ENCODE measurements at regions not wholly inside any gene's neighbourhood (a gene's known extent, or its start where the extent isn't known, plus 50 kb on each side); places are given as distances from the start of the nearest gene placed in this dataset.
"Not testable (repeated sequence)": the region's sequence is repeated elsewhere in the genome, so short reads cannot be mapped to it uniquely, and the experiment has no call there.

DNA sequence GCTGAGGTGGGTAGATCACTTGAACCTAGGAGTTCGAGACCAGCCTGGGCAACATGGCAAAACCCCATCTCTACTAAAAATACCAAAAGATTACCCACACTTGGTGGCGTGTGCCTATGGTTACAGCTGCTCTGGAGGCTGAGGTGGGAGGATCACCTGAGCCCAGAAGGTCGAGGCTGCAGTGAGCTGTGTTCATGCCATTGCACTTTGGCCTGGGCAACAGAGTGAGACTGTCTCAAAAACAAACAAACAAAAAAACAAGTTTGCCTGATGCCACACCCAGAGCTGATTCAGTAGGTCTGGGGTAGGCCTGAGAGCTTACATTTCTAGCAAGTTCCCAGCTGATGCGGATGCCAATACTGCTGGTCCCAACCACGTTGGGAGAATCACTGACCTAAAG is 60.5 kb upstream of the HSPA9 start:
- TF ChIP-seq, protein P1, sequence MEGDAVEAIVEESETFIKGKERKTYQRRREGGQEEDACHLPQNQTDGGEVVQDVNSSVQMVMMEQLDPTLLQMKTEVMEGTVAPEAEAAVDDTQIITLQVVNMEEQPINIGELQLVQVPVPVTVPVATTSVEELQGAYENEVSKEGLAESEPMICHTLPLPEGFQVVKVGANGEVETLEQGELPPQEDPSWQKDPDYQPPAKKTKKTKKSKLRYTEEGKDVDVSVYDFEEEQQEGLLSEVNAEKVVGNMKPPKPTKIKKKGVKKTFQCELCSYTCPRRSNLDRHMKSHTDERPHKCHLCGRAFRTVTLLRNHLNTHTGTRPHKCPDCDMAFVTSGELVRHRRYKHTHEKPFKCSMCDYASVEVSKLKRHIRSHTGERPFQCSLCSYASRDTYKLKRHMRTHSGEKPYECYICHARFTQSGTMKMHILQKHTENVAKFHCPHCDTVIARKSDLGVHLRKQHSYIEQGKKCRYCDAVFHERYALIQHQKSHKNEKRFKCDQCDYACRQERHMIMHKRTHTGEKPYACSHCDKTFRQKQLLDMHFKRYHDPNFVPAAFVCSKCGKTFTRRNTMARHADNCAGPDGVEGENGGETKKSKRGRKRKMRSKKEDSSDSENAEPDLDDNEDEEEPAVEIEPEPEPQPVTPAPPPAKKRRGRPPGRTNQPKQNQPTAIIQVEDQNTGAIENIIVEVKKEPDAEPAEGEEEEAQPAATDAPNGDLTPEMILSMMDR (IDR thresholded peaks at IDR 0.05; ENCODE audit: insufficient read depth, low read depth, low read length), result no peak
- no peak for DNase-seq (ENCODE audit: low read depth)
- no peak overlapping the region for H3K4me3 ChIP-seq (ENCODE audit: low read depth, low read length)

DNA sequence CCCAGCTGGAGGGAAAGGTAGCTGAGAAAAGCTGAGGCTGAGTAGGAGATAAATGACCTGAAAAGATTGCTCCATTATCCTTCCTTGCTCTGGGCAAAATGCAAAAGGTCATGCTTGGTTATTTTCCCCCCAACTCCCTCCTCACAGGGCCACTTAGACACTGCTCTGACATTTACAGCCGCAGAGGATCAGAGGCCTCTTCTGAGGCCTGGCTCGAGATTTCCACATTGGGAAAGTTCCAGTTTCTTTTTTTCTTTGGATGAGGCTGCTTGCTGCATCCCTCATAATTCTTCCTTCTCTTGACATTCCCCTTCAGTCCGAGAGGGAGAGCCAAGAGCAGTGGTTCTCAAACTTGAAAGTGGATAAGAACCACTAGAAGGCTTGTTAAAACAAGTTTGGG is 60.1 kb upstream of the HSPA9 start:
- no peak overlapping the region for H3K4me3 ChIP-seq (ENCODE audit: low read depth, low read length)
- TF ChIP-seq, protein P1 (IDR thresholded peaks at IDR 0.05; ENCODE audit: insufficient read depth, low read depth, low read length), result no peak
- peak; percentile 73 for DNase-seq (ENCODE audit: low read depth)

- not testable (repeated sequence) for DNase-seq (ENCODE audit: low read depth); H3K4me3 ChIP-seq (ENCODE audit: low read depth, low read length)
Observed at GRCh38 chr5:138634804-138635203, 59.6 kb upstream of the HSPA9 start.

DNA sequence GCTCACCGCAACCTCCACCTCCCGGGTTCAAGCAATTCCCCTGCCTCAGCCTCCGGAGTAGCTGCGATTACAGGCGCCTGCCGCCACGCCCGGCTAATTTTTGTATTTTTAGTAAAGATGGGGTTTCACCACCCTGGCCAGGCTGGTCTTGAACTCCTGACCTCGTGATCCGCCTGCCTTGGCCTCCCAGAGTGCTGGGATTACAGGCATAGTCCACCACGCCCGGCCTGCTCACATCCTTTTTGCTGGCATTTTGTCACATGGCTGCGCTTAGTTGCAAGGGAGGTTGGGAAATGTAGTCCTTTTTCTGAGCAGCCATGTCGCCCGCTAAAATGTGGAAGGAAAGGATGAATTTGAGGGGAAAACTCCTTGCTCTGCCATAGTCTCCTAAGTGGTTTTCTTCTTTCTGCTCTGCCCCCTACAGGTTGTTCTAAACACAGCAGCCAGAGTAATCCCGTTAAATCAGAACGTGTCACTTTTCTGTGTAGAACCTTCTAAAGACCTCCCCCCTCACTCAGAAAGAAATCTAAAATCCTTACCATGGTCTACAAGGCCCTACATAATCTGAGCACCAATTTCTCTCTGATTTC is 57.8 kb upstream of the HSPA9 start:
- TF ChIP-seq, protein P1 (IDR thresholded peaks at IDR 0.05; ENCODE audit: insufficient read depth, low read depth, low read length), result peak; percentile 57
- no peak overlapping the region for H3K4me3 ChIP-seq (ENCODE audit: low read depth, low read length)
- peak; percentile 91 for DNase-seq (ENCODE audit: low read depth)

DNA sequence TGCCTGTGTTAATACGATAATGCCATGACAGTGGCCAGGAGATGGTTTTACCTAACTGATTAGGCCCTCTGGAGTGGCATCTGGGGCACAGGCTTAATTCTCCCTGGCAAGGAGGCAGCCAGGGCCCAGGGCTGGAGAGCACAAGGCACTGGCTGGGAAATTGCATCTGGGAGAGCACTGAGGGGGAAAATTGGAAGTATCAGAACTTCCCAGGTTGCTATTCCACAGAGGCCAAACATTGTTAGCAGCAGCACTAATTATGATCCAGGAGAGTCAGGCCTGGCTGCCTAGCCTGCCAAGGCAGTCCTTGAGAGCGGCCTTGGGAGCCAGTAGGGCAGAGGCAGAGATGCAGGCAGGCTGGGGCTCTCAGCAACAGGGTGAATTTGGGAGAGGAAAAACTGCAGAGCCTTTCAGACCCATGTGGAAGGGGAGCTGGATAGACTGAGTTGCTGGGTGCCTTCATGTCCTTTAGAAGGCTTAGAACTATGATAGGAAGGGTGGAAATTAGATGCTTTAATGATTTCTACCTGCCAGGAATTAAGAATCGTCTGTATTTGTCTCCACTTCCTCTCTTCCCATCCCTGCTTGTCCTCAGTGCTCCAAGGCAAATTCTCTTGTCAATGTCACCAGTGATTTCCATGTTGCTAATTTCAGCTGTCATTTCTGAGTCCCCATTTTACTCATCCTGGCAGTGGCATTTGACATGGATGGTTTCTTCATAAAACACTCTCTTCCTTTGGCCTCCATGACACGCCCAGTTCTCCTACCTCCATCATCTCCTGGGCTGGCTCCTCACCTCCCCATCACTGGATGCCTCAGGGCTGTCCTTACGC is 56.1 kb upstream of the HSPA9 start:
- no peak overlapping the region for H3K4me3 ChIP-seq (ENCODE audit: low read depth, low read length)
- DNase-seq (ENCODE audit: low read depth), result no peak
- TF ChIP-seq, protein P1 (IDR thresholded peaks at IDR 0.05; ENCODE audit: insufficient read depth, low read depth, low read length), result no peak

DNA sequence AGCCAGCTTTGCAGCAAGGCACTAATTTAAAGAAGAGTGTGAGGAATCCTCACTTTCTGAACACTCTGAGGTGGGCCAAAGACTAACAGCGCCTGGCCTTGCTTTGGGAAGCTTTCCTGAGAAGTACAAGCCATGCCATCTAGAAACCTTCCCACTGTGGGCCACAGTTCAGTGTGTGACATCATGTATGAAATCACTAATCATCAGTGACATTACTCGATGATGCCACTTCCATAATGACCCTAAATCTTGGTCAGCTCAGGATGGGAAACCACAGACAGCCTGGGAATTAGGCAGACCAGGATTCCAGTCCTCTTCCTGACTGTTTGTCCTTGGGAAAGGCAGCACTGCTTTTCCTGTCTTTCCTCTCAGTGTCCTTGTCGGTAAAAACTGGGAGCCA is 54.2 kb upstream of the HSPA9 start:
- no peak overlapping the region for H3K4me3 ChIP-seq (ENCODE audit: low read depth, low read length)
- no peak for DNase-seq (ENCODE audit: low read depth)
- TF ChIP-seq, protein P1 (IDR thresholded peaks at IDR 0.05; ENCODE audit: insufficient read depth, low read depth, low read length), result no peak

- DNase-seq (ENCODE audit: low read depth), result no peak
- TF ChIP-seq, protein P1 (IDR thresholded peaks at IDR 0.05; ENCODE audit: insufficient read depth, low read depth, low read length), result no peak
- H3K4me3 ChIP-seq (ENCODE audit: low read depth, low read length), result no peak overlapping the region
Observed at GRCh38 chr5:138626333-138626944, 51.2 kb upstream of the HSPA9 start.

Data from fibroblast of villous mesenchyme (primary cell).